ENCODE measurements at regions not wholly inside any gene's neighbourhood (a gene's known extent, or its start where the extent isn't known, plus 50 kb on each side); places are given as distances from the start of the nearest gene placed in this dataset.

GRCh38 chr5:23033864-23034263 is 180.7 kb upstream of the CDH12 start:
- TF ChIP-seq SIN3A (IDR thresholded peaks at IDR 0.05; ENCODE audit: borderline replicate concordance, insufficient read depth, low read length) (no peak), POLR2AphosphoS5 (IDR thresholded peaks at IDR 0.05; ENCODE audit: low read depth, low read length) (no peak), FOXP2 (optimal IDR thresholded peaks at IDR 0.05; ENCODE audit: borderline replicate concordance, extremely low read depth, extremely low read length, insufficient read depth) (no peak), TAF1 (IDR thresholded peaks at IDR 0.05; ENCODE audit: borderline replicate concordance, insufficient read depth, low read length) (no peak)
- TF ChIP-seq, protein P1, sequence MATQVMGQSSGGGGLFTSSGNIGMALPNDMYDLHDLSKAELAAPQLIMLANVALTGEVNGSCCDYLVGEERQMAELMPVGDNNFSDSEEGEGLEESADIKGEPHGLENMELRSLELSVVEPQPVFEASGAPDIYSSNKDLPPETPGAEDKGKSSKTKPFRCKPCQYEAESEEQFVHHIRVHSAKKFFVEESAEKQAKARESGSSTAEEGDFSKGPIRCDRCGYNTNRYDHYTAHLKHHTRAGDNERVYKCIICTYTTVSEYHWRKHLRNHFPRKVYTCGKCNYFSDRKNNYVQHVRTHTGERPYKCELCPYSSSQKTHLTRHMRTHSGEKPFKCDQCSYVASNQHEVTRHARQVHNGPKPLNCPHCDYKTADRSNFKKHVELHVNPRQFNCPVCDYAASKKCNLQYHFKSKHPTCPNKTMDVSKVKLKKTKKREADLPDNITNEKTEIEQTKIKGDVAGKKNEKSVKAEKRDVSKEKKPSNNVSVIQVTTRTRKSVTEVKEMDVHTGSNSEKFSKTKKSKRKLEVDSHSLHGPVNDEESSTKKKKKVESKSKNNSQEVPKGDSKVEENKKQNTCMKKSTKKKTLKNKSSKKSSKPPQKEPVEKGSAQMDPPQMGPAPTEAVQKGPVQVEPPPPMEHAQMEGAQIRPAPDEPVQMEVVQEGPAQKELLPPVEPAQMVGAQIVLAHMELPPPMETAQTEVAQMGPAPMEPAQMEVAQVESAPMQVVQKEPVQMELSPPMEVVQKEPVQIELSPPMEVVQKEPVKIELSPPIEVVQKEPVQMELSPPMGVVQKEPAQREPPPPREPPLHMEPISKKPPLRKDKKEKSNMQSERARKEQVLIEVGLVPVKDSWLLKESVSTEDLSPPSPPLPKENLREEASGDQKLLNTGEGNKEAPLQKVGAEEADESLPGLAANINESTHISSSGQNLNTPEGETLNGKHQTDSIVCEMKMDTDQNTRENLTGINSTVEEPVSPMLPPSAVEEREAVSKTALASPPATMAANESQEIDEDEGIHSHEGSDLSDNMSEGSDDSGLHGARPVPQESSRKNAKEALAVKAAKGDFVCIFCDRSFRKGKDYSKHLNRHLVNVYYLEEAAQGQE (IDR thresholded peaks at IDR 0.05; ENCODE audit: insufficient read depth in 1 of 2, low read depth in 2 of 2, low read length in 2 of 2): no peak

DNA sequence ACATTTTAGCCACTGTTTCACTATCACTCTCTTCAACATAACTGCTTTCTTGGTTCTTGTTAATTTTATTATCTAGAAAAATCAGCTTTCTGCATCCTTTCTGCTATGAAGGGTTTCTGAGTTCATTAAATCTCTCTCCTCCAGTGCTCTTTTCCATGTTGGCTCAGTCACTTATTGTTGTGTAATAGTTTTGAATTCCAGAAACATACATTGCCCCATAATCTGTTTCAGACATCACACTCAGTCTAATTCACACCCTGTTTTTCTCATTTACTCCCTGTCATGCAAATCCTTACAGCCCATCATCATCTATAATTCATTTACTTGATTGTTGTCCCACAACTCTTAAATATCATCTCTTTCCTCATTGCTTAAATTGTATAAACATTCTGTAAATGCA is 176.1 kb upstream of the CDH12 start:
- no peak for TF ChIP-seq TAF1 (IDR thresholded peaks at IDR 0.05; ENCODE audit: borderline replicate concordance, insufficient read depth, low read length)
- no peak for TF ChIP-seq FOXP2 (optimal IDR thresholded peaks at IDR 0.05; ENCODE audit: borderline replicate concordance, extremely low read depth, extremely low read length, insufficient read depth)
- TF ChIP-seq, protein P1 (IDR thresholded peaks at IDR 0.05; ENCODE audit: insufficient read depth in 1 of 2, low read depth in 2 of 2, low read length in 2 of 2): no peak
- no peak for TF ChIP-seq POLR2AphosphoS5 (IDR thresholded peaks at IDR 0.05; ENCODE audit: low read depth, low read length)

GRCh38 chr5:23028445-23029021 is 175.4 kb upstream of the CDH12 start:
- TF ChIP-seq POLR2AphosphoS5 (IDR thresholded peaks at IDR 0.05; ENCODE audit: low read depth, low read length) (no peak), TAF1 (IDR thresholded peaks at IDR 0.05; ENCODE audit: borderline replicate concordance, insufficient read depth, low read length) (no peak), SIN3A (IDR thresholded peaks at IDR 0.05; ENCODE audit: borderline replicate concordance, insufficient read depth, low read length) (no peak), FOXP2 (optimal IDR thresholded peaks at IDR 0.05; ENCODE audit: borderline replicate concordance, extremely low read depth, extremely low read length, insufficient read depth) (no peak)
- TF ChIP-seq, protein P1 (IDR thresholded peaks at IDR 0.05; ENCODE audit: insufficient read depth in 1 of 2, low read depth in 2 of 2, low read length in 2 of 2): no peak

DNA sequence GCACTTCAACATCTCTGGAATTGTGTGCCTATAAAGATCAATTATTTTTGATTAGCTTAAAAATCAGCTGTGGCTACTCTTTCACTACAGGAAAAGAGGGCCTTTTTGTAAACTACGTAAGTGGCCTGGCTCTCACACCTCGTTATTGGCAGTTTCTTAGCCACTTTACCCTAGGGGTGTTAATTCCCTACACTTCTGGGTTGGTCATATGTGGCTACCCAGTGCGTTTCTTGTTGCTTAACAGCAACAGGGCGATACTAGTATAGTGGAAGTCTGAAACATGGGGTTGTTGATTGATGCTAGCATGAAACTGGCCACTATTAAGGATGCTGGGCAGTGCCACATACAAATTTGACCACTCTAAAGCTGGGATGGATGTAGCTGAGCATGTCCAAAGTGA is 174.7 kb upstream of the CDH12 start:
- TF ChIP-seq SIN3A (IDR thresholded peaks at IDR 0.05; ENCODE audit: borderline replicate concordance, insufficient read depth, low read length): no peak
- TF ChIP-seq TAF1 (IDR thresholded peaks at IDR 0.05; ENCODE audit: borderline replicate concordance, insufficient read depth, low read length): no peak
- TF ChIP-seq, protein P1 (IDR thresholded peaks at IDR 0.05; ENCODE audit: insufficient read depth in 1 of 2, low read depth in 2 of 2, low read length in 2 of 2): no peak
- no peak for TF ChIP-seq FOXP2 (optimal IDR thresholded peaks at IDR 0.05; ENCODE audit: borderline replicate concordance, extremely low read depth, extremely low read length, insufficient read depth)
- no peak for TF ChIP-seq POLR2AphosphoS5 (IDR thresholded peaks at IDR 0.05; ENCODE audit: low read depth, low read length)

DNA sequence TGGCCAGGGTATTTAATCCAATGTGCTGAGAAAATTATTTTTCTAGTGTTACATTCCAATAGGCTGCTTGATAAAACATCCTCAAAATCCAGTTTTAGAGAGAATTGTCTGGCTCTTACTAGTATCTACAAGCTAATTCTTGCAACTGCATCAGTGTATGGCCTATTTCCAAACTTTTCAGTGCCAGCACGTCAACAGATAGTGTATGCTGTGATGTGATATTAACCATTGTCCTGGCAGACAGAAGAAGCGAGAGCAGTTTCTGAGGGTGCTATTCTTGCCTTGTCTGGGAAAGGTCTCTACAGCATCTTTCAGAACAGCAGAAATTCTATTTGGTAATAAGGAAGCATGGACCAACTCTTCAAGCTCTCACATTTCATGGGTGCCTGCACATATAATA is 174.2 kb upstream of the CDH12 start:
- TF ChIP-seq TAF1 (IDR thresholded peaks at IDR 0.05; ENCODE audit: borderline replicate concordance, insufficient read depth, low read length) (no peak), SIN3A (IDR thresholded peaks at IDR 0.05; ENCODE audit: borderline replicate concordance, insufficient read depth, low read length) (no peak)

Data from PFSK-1 (cell line).